PC-3 (cell line): ENCODE measurements at regions not wholly inside any gene's neighbourhood (a gene's known extent, or its start where the extent isn't known, plus 50 kb on each side); places are given as distances from the start of the nearest gene placed in this dataset.
"Not testable (repeated sequence)": the region's sequence is repeated elsewhere in the genome, so short reads cannot be mapped to it uniquely, and the experiment has no call there.

Experiments used
- ATAC-seq: fragments of 200-7000 bp; cut with Tn5 transposase; 2 replicates; pipeline ENCODE4 v1.9.1; 2020; ENCODE audit warnings: mild to moderate bottlenecking, moderate library complexity
- BruUV-seq: library from RNA; stranded (reverse); fragments of 400-500 nt; replicated peaks from 2 replicates; lab custom pipeline; 2021; lab: Mats Ljungman, UMichigan
- CTCF ChIA-PET: fragments of 300-600 bp; sonication (Branson Sonifier 250); formaldehyde crosslinking; loops from one replicate; lab custom pipeline; 2022; ENCODE audit warnings: antibody characterized with exemption; lab: Charles Lee
- POLR2A ChIA-PET: fragments of 300-600 bp; sonication (Branson Sonifier 250); formaldehyde crosslinking; loops from one replicate; lab custom pipeline; 2022; ENCODE audit warnings: antibody characterized with exemption; ENCODE audit not compliant: unreplicated experiment; lab: Charles Lee
- DNase-seq: peaks from one replicate; pipeline ENCODE4 v3.0.0-alpha.2; 2015
- H2AFZ ChIP-seq: fragments of 300-600 bp; sonication (generic); 2 replicates; pipeline ENCODE4 v1.6.0; 2016; ENCODE audit warnings: antibody characterized with exemption, low read length
- H3F3A ChIP-seq: fragments of 300-600 bp; sonication (generic); one replicate; pipeline ENCODE4 v1.6.0; 2017; ENCODE audit warnings: antibody characterized with exemption, low read length, control low read depth, mild to moderate bottlenecking; ENCODE audit not compliant: unreplicated experiment
- H3K27ac ChIP-seq: fragments of 300-600 bp; sonication (generic); 2 replicates; pipeline ENCODE4 v1.5.1; 2016; ENCODE audit warnings: mild to moderate bottlenecking, low read length
- H3K27me3 ChIP-seq: fragments of 300-600 bp; sonication (generic); 2 replicates; pipeline ENCODE4 v1.6.1; 2016; ENCODE audit warnings: low read length, mixed read lengths
- H3K36me3 ChIP-seq: fragments of 300-600 bp; sonication (generic); 2 replicates; pipeline ENCODE4 v1.6.1; 2016; ENCODE audit warnings: low read depth, mixed run types, low read length, mixed read lengths
- H3K4me1 ChIP-seq: fragments of 300-600 bp; sonication (generic); 2 replicates; pipeline ENCODE4 v1.5.1; 2016; ENCODE audit warnings: low read length; ENCODE audit not compliant: insufficient read depth
- H3K4me2 ChIP-seq: fragments of 300-600 bp; sonication (generic); 2 replicates; pipeline ENCODE4 v1.6.0; 2016; ENCODE audit warnings: low read length
- H3K4me3 ChIP-seq: fragments of 300-600 bp; sonication (generic); 2 replicates; pipeline ENCODE4 v1.5.1; 2016; ENCODE audit warnings: mild to moderate bottlenecking, low read length, mixed read lengths
- H3K79me2 ChIP-seq: fragments of 300-600 bp; sonication (generic); 2 replicates; pipeline ENCODE4 v1.6.1; 2017; ENCODE audit warnings: low read length, mixed read lengths
- H3K9ac ChIP-seq: fragments of 300-600 bp; sonication (generic); 2 replicates; pipeline ENCODE4 v1.6.0; 2016; ENCODE audit warnings: mild to moderate bottlenecking, low read length
- H3K9me2 ChIP-seq: fragments of 300-600 bp; sonication (generic); replicated peaks from 2 replicates; pipeline ENCODE4 v1.6.1; 2016; ENCODE audit warnings: mixed run types, low read length, mixed read lengths
- H3K9me3 ChIP-seq: fragments of 300-600 bp; sonication (generic); 2 replicates; pipeline ENCODE4 v1.6.1; 2016; ENCODE audit warnings: low read length, mixed read lengths
- H4K20me1 ChIP-seq: fragments of 300-600 bp; sonication (generic); 2 replicates; pipeline ENCODE4 v1.6.1; 2016; ENCODE audit warnings: low read length, mixed read lengths
- CTCF ChIP-seq: fragments of 300-600 bp; sonication (generic); conservative IDR thresholded peaks from 2 replicates; pipeline ENCODE4 v1.5.1; 2017; ENCODE audit warnings: antibody characterized with exemption, low read depth, mild to moderate bottlenecking, low read length
- EZH2 ChIP-seq: fragments of 300-600 bp; sonication (generic); IDR thresholded peaks from one replicate; pipeline ENCODE4 v1.6.1; 2017; ENCODE audit warnings: antibody characterized with exemption, mild to moderate bottlenecking, low read length; ENCODE audit not compliant: unreplicated experiment
- EZH2phosphoT487 ChIP-seq: fragments of 300-600 bp; sonication (generic); IDR thresholded peaks from 2 replicates; pipeline ENCODE4 v1.6.1; 2018; ENCODE audit warnings: mild to moderate bottlenecking, antibody characterized with exemption, low read length, borderline replicate concordance
- intact Hi-C: fragments of 100-400 bp; cut with micrococcal nuclease; formaldehyde crosslinking; loops from 2 replicates; pipeline ENCODE4 v1.9.0; 2023

GRCh38 chr6:101163611-101164010 is 229.9 kb upstream of the GRIK2 start:
- BruUV-seq = no TSS peak
- H3K27ac ChIP-seq = no peak overlapping the region
- POLR2A ChIA-PET = no interaction called here

GRCh38 chr6:101167638-101168037 is 225.9 kb upstream of the GRIK2 start:
- H3K79me2 ChIP-seq = no peaks in the 10 kb centered on the region
- ChIA-PET POLR2A (no interaction called here), CTCF (no interaction called here)
- H3K9ac ChIP-seq = no peak overlapping the region
- ATAC-seq (no peak), DNase-seq (no peak)
- H3F3A ChIP-seq = no peaks in the 10 kb centered on the region
- H3K36me3 ChIP-seq = no peaks in the 10 kb centered on the region
- H3K4me2 ChIP-seq = no peak overlapping the region
- no peaks in the 10 kb centered on the region for H3K9me2 ChIP-seq
- TF ChIP-seq EZH2phosphoT487 (no peak), CTCF (no peak)
- H2AFZ ChIP-seq = no peak overlapping the region
- no peaks in the 10 kb centered on the region for H4K20me1 ChIP-seq
- H3K27ac ChIP-seq = no peak overlapping the region
- H3K4me1 ChIP-seq = no peaks in the 10 kb centered on the region
- no peaks in the 10 kb centered on the region for H3K27me3 ChIP-seq
- no peak overlapping the region for H3K4me3 ChIP-seq
- intact Hi-C loops = no loop called here
- BruUV-seq = no TSS peak
- no peaks in the 10 kb centered on the region for H3K9me3 ChIP-seq

More at GRCh38 chr6:101163611-101164010, 229.9 kb upstream of the GRIK2 start:
- Histone ChIP-seq H3K36me3 (no peaks in the 10 kb centered on the region), H3K9me2 (no peaks in the 10 kb centered on the region), H4K20me1 (no peaks in the 10 kb centered on the region), H2AFZ (no peak overlapping the region), H3K9me3 (no peaks in the 10 kb centered on the region), H3K4me2 (no peak overlapping the region), H3F3A (no peaks in the 10 kb centered on the region), H3K27me3 (no peaks in the 10 kb centered on the region), H3K4me1 (no peaks in the 10 kb centered on the region), H3K4me3 (no peak overlapping the region), H3K79me2 (no peaks in the 10 kb centered on the region), H3K9ac (no peak overlapping the region)
- ATAC-seq (no peak), DNase-seq (no peak)
- CTCF ChIA-PET = no interaction called here
- intact Hi-C loops = no loop called here
- TF ChIP-seq CTCF = no peak
- TF ChIP-seq EZH2phosphoT487 = no peak
- TF ChIP-seq EZH2 = no peak

GRCh38 chr6:101171049-101171448 is 222.5 kb upstream of the GRIK2 start:
- H4K20me1 ChIP-seq, H3K4me1 ChIP-seq, H3K4me2 ChIP-seq, intact Hi-C loops, H3K9ac ChIP-seq, H3F3A ChIP-seq, POLR2A ChIA-PET, CTCF ChIA-PET, H3K27me3 ChIP-seq, H3K79me2 ChIP-seq, H3K27ac ChIP-seq, H3K9me3 ChIP-seq, H3K4me3 ChIP-seq, H2AFZ ChIP-seq, H3K9me2 ChIP-seq, BruUV-seq, DNase-seq, H3K36me3 ChIP-seq, ATAC-seq: not testable (repeated sequence)
